ENCODE measurements at regions not wholly inside any gene's neighbourhood (a gene's known extent, or its start where the extent isn't known, plus 50 kb on each side); places are given as distances from the start of the nearest gene placed in this dataset.
"Not testable (repeated sequence)": the region's sequence is repeated elsewhere in the genome, so short reads cannot be mapped to it uniquely, and the experiment has no call there.

DNA sequence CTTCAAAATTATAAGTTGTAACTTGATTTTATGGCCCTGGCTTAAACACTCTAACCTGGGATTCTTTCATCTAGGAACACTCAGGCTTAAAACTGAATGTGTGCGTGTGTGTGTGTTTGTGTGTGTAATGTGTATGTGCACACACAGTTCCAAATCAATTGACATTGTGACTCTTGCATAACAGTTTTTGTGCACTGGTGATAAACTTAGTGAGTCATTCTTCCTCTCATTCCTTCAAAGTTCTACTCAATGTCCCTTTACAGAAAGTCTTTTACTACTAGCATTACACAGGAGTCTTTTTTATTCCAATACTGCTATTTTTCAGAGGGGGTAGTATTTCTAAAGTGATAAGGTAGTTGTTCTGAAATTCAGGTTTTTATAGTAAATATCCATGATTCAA lies 943.6 kb downstream of the KCNT2 start:
- no peak for DNase-seq (ENCODE audit: low spot score)
- Histone ChIP-seq H2AFZ (ENCODE audit: low read length) (no peak overlapping the region), H3K9me3 (ENCODE audit: low read length) (no peaks in the 10 kb centered on the region), H3K27ac (ENCODE audit: low read depth, low read length, poor library complexity, severe bottlenecking) (no peak overlapping the region), H3K4me1 (ENCODE audit: insufficient read depth, low read length, poor library complexity, severe bottlenecking) (no peaks in the 10 kb centered on the region), H3K9me2 (ENCODE audit: insufficient read depth, low read length) (no peaks in the 10 kb centered on the region), H3K36me3 (ENCODE audit: insufficient read depth, low read length) (no peaks in the 10 kb centered on the region), H3K79me2 (ENCODE audit: insufficient read depth, low read depth, low read length) (no peaks in the 10 kb centered on the region), H3K4me2 (ENCODE audit: low read length) (no peak overlapping the region), H4K20me1 (ENCODE audit: insufficient read depth, low read length) (no peaks in the 10 kb centered on the region), H3K4me3 (ENCODE audit: low read depth, low read length, poor library complexity, severe bottlenecking) (no peak overlapping the region)
- ChIA-PET CTCF (ENCODE audit: unreplicated experiment) (no interaction called here), POLR2A (no interaction called here)
- no TSS peak for BruUV-seq (replicated peaks)
- TF ChIP-seq EZH2phosphoT487 (IDR thresholded peaks at IDR 0.05; ENCODE audit: borderline replicate concordance, low read depth, low read length), result no peak
- TF ChIP-seq, protein P1, sequence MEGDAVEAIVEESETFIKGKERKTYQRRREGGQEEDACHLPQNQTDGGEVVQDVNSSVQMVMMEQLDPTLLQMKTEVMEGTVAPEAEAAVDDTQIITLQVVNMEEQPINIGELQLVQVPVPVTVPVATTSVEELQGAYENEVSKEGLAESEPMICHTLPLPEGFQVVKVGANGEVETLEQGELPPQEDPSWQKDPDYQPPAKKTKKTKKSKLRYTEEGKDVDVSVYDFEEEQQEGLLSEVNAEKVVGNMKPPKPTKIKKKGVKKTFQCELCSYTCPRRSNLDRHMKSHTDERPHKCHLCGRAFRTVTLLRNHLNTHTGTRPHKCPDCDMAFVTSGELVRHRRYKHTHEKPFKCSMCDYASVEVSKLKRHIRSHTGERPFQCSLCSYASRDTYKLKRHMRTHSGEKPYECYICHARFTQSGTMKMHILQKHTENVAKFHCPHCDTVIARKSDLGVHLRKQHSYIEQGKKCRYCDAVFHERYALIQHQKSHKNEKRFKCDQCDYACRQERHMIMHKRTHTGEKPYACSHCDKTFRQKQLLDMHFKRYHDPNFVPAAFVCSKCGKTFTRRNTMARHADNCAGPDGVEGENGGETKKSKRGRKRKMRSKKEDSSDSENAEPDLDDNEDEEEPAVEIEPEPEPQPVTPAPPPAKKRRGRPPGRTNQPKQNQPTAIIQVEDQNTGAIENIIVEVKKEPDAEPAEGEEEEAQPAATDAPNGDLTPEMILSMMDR (conservative IDR thresholded peaks at IDR 0.05; ENCODE audit: low read length), result no peak
- intact Hi-C loops (cut with micrococcal nuclease; ENCODE audit: unreplicated experiment), result no loop called here

DNA sequence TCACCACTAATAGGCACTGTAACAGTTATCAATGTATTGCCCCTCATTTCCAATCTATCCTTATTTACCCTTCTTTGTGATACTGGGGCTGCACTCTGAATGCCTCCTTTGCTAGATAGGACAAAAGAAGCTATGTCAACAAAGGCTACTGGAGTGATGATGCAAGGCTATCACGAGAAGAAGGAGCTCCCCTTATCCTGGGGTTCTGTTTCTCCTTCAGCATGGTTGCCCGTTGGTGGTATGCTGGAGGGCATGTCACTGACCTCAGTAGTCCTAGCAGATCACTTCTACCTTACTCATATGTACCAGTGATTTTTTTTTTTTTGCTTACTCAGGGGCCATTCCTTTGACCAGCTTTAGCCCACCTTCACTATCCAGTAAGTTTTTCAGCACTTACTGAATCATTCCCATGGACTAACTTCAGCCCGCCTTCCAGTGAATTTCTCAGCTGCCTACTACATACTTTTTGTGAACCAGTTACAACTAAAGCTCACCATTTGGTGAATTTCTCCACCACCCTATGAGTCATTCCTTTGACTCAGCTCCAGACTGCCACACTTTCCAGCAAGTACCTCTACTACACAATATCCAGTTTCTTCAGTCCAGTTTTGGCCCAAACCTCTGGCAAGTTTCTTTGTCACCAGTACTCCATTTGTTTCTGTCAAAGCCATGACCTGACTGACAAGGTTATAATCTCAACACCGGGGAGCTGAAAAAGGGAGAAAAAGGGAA lies 944.5 kb downstream of the KCNT2 start:
- no TSS peak for BruUV-seq (replicated peaks)
- Histone ChIP-seq H3K27ac (ENCODE audit: low read depth, low read length, poor library complexity, severe bottlenecking) (no peak overlapping the region), H3K79me2 (ENCODE audit: insufficient read depth, low read depth, low read length) (no peaks in the 10 kb centered on the region), H3K9me3 (ENCODE audit: low read length) (no peaks in the 10 kb centered on the region), H3K4me3 (ENCODE audit: low read depth, low read length, poor library complexity, severe bottlenecking) (no peak overlapping the region), H2AFZ (ENCODE audit: low read length) (no peak overlapping the region), H3K4me1 (ENCODE audit: insufficient read depth, low read length, poor library complexity, severe bottlenecking) (no peaks in the 10 kb centered on the region), H4K20me1 (ENCODE audit: insufficient read depth, low read length) (no peaks in the 10 kb centered on the region), H3K36me3 (ENCODE audit: insufficient read depth, low read length) (no peaks in the 10 kb centered on the region), H3K9me2 (ENCODE audit: insufficient read depth, low read length) (no peaks in the 10 kb centered on the region), H3K4me2 (ENCODE audit: low read length) (no peak overlapping the region)
- ChIA-PET CTCF (ENCODE audit: unreplicated experiment) (no interaction called here), POLR2A (interaction anchor here (0.7 kb wide), 1 partner anchor 20 kb away, joined by 4 read pairs; no protein-coding TSS in a partner anchor)
- intact Hi-C loops (cut with micrococcal nuclease; ENCODE audit: unreplicated experiment), result no loop called here
- no peak for DNase-seq (ENCODE audit: low spot score)
- TF ChIP-seq, protein P1 (conservative IDR thresholded peaks at IDR 0.05; ENCODE audit: low read length), result no peak
- no peak for TF ChIP-seq EZH2phosphoT487 (IDR thresholded peaks at IDR 0.05; ENCODE audit: borderline replicate concordance, low read depth, low read length)

DNA sequence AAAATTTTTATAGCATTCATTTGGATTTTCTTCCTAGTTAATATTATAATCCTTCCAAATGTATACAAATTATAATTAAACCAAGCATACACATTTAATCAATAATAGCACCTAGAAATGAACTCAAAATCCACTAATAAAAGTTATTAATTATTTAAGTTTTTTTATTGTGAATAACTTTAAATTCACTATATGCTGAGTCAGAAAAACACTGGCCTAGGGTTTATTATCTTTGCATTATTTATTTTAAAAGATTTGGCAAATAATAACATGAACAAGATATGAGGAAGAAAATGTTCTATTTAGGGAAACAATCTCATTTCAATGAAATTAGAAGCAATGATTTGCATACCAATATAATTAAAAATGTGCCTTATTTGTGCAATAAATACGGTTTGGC lies 951.5 kb downstream of the KCNT2 start:
- POLR2A ChIA-PET, result no interaction called here
- TF ChIP-seq, protein P1 (conservative IDR thresholded peaks at IDR 0.05; ENCODE audit: low read length), result no peak
- TF ChIP-seq EZH2phosphoT487 (IDR thresholded peaks at IDR 0.05; ENCODE audit: borderline replicate concordance, low read depth, low read length), result no peak
- intact Hi-C loops (cut with micrococcal nuclease; ENCODE audit: unreplicated experiment), result no loop called here

DNA sequence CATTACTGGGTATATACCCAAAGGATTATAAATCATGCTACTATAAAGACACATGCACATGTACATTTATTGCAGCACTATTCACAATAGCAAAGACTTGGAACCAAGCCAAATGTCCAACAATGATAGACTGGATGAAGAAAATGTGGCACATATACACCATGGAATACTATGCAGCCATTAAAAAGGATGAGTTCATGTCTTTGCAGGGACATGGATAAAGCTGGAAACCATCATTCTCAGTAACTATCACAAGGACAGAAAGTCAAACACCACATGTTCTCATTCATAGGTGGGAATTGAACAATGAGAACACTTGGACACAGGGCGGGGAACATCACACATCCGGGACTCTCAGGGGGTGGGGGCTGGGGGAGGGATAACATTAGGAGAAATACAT lies 959.4 kb downstream of the KCNT2 start:
- H4K20me1 ChIP-seq (ENCODE audit: insufficient read depth, low read length); H3K9me3 ChIP-seq (ENCODE audit: low read length); BruUV-seq (replicated peaks); H2AFZ ChIP-seq (ENCODE audit: low read length); H3K9me2 ChIP-seq (ENCODE audit: insufficient read depth, low read length); H3K79me2 ChIP-seq (ENCODE audit: insufficient read depth, low read depth, low read length); H3K4me2 ChIP-seq (ENCODE audit: low read length); CTCF ChIA-PET (ENCODE audit: unreplicated experiment); H3K4me3 ChIP-seq (ENCODE audit: low read depth, low read length, poor library complexity, severe bottlenecking); POLR2A ChIA-PET; intact Hi-C loops (cut with micrococcal nuclease; ENCODE audit: unreplicated experiment); H3K27ac ChIP-seq (ENCODE audit: low read depth, low read length, poor library complexity, severe bottlenecking); H3K36me3 ChIP-seq (ENCODE audit: insufficient read depth, low read length); H3K4me1 ChIP-seq (ENCODE audit: insufficient read depth, low read length, poor library complexity, severe bottlenecking); DNase-seq (ENCODE audit: low spot score): not testable (repeated sequence)

More for the DNA sequence above, 951.5 kb downstream of the KCNT2 start:
- no peak overlapping the region for H3K4me2 ChIP-seq (ENCODE audit: low read length)
- H3K36me3 ChIP-seq (ENCODE audit: insufficient read depth, low read length), result no peaks in the 10 kb centered on the region
- no TSS peak for BruUV-seq (replicated peaks)
- H3K79me2 ChIP-seq (ENCODE audit: insufficient read depth, low read depth, low read length), result no peaks in the 10 kb centered on the region
- CTCF ChIA-PET (ENCODE audit: unreplicated experiment), result no interaction called here
- no peaks in the 10 kb centered on the region for H3K9me3 ChIP-seq (ENCODE audit: low read length)
- H3K9me2 ChIP-seq (ENCODE audit: insufficient read depth, low read length), result no peaks in the 10 kb centered on the region
- H3K27ac ChIP-seq (ENCODE audit: low read depth, low read length, poor library complexity, severe bottlenecking), result no peak overlapping the region
- no peaks in the 10 kb centered on the region for H4K20me1 ChIP-seq (ENCODE audit: insufficient read depth, low read length)
- no peaks in the 10 kb centered on the region for H3K4me1 ChIP-seq (ENCODE audit: insufficient read depth, low read length, poor library complexity, severe bottlenecking)
- no peak for DNase-seq (ENCODE audit: low spot score)
- H3K4me3 ChIP-seq (ENCODE audit: low read depth, low read length, poor library complexity, severe bottlenecking), result no peak overlapping the region
- no peak overlapping the region for H2AFZ ChIP-seq (ENCODE audit: low read length)
